Progenitor cell of endocrine pancreas (in vitro differentiated cells): ENCODE measurements at regions not wholly inside any gene's neighbourhood (a gene's known extent, or its start where the extent isn't known, plus 50 kb on each side); places are given as distances from the start of the nearest gene placed in this dataset.

Experiments
- DNase-seq: peaks from one replicate; pipeline ENCODE4 v3.0.0; 2021; ENCODE audit warnings: low spot score; ENCODE audit not compliant: unreplicated experiment
- H3K27ac Mint-ChIP-seq: 2 replicates; pipeline ENCODE4 v1.8.0; 2021; ENCODE audit warnings: mild to moderate bottlenecking, moderate library complexity, mixed read lengths
- H3K27me3 Mint-ChIP-seq: 2 replicates; pipeline ENCODE4 v1.8.0; 2021; ENCODE audit warnings: mixed read lengths
- H3K36me3 Mint-ChIP-seq: 2 replicates; pipeline ENCODE4 v1.8.0; 2022; ENCODE audit warnings: mixed read lengths; ENCODE audit not compliant: insufficient read depth
- H3K4me1 Mint-ChIP-seq: 2 replicates; pipeline ENCODE4 v1.8.0; 2021; ENCODE audit warnings: low read depth, mixed read lengths
- H3K4me3 Mint-ChIP-seq: 2 replicates; pipeline ENCODE4 v1.8.0; 2021; ENCODE audit warnings: low read depth, mild to moderate bottlenecking, moderate library complexity, mixed read lengths
- H3K9me3 Mint-ChIP-seq: 2 replicates; pipeline ENCODE4 v1.8.0; 2021; ENCODE audit warnings: low read depth, mixed read lengths
- TF ChIP-seq, protein P1 (sequence below): fragments of 200-600 bp; sonication (generic); IDR thresholded peaks from one replicate; pipeline ENCODE4 v1.5.0; 2021; ENCODE audit warnings: antibody characterized with exemption, mild to moderate bottlenecking; ENCODE audit not compliant: unreplicated experiment

GRCh38 chr11:71329786-71330185 lies 77.4 kb upstream of the SHANK2 start:
- TF ChIP-seq, protein P1, sequence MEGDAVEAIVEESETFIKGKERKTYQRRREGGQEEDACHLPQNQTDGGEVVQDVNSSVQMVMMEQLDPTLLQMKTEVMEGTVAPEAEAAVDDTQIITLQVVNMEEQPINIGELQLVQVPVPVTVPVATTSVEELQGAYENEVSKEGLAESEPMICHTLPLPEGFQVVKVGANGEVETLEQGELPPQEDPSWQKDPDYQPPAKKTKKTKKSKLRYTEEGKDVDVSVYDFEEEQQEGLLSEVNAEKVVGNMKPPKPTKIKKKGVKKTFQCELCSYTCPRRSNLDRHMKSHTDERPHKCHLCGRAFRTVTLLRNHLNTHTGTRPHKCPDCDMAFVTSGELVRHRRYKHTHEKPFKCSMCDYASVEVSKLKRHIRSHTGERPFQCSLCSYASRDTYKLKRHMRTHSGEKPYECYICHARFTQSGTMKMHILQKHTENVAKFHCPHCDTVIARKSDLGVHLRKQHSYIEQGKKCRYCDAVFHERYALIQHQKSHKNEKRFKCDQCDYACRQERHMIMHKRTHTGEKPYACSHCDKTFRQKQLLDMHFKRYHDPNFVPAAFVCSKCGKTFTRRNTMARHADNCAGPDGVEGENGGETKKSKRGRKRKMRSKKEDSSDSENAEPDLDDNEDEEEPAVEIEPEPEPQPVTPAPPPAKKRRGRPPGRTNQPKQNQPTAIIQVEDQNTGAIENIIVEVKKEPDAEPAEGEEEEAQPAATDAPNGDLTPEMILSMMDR, result no peak
- no peaks in the 10 kb centered on the region for H3K36me3 Mint-ChIP-seq
- H3K4me1 Mint-ChIP-seq, result no peaks in the 10 kb centered on the region
- H3K4me3 Mint-ChIP-seq, result no peak overlapping the region
- H3K27ac Mint-ChIP-seq, result no peak overlapping the region
- no peak for DNase-seq
- peaks cover 3% of the 10 kb centered on the region for H3K9me3 Mint-ChIP-seq
- H3K27me3 Mint-ChIP-seq, result peaks cover 7% of the 10 kb centered on the region

GRCh38 chr11:71329165-71329510 lies 76.8 kb upstream of the SHANK2 start:
- no peak overlapping the region for H3K4me3 Mint-ChIP-seq
- no peak overlapping the region for H3K27ac Mint-ChIP-seq
- H3K9me3 Mint-ChIP-seq, result peaks cover 3% of the 10 kb centered on the region

DNA sequence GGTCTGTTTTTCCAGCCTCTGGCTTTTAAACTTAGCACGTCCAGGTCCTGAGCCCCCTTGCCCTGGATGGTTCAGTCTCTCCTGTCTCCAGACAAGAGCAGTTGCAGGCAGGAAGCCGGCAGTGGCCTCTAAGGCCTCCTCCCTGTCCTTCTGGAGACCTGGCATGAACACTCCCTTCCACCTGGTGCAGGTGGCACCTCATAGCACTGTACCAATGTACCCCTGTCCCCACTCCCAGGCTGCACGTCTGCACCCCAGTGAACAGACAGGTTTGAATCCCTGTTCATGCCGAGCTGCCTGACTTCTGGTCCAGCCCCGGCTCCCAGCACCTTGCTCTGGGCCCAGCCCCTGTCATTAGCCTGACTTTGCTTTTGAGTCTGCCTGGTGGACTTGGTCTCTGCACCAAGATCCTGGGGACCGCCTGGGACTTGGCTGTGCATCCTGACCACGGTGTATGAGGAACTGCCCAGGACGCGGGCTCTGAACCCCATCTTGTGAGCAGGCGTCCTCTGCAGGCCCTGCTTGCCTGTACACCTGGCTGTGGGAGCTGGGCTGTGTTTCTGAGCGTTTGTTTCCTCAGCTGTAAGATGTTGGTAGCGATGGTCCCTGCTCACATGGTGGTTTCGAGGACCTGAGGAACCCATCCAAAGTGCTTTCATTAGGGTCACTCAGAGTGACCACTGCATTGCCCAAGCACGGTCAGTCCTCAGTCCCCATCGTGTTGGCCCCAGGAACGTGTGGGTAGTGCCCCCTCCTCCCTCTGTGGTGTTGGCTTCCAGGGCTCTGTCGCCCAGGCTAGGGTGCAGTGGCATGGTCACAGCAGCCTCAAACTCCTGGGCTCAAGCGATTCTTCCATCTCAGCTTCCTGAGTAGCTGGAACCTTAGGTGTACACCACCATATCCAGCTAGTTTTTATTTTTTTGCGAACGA lies 75.0 kb upstream of the SHANK2 start:
- TF ChIP-seq, protein P1, result no peak
- Mint-ChIP-seq H3K27me3 (peaks cover 10% of the 10 kb centered on the region), H3K27ac (no peak overlapping the region), H3K4me3 (no peak overlapping the region), H3K36me3 (no peaks in the 10 kb centered on the region), H3K9me3 (no peaks in the 10 kb centered on the region), H3K4me1 (no peaks in the 10 kb centered on the region)
- no peak for DNase-seq

More at GRCh38 chr11:71329165-71329510, 76.8 kb upstream of the SHANK2 start:
- Mint-ChIP-seq H3K36me3 (no peaks in the 10 kb centered on the region), H3K27me3 (peaks cover 7% of the 10 kb centered on the region), H3K4me1 (no peaks in the 10 kb centered on the region)
- no peak for DNase-seq
- TF ChIP-seq, protein P1, result no peak

GRCh38 chr11:71326328-71326940 lies 74.1 kb upstream of the SHANK2 start:
- Mint-ChIP-seq H3K36me3 (no peaks in the 10 kb centered on the region), H3K27ac (no peak overlapping the region), H3K27me3 (peaks cover 10% of the 10 kb centered on the region), H3K9me3 (no peaks in the 10 kb centered on the region), H3K4me1 (no peaks in the 10 kb centered on the region), H3K4me3 (no peak overlapping the region)
- TF ChIP-seq, protein P1, result no peak
- no peak for DNase-seq

GRCh38 chr11:71325418-71326327 lies 73.3 kb upstream of the SHANK2 start:
- DNase-seq, result no peak
- no peaks in the 10 kb centered on the region for H3K36me3 Mint-ChIP-seq
- H3K4me1 Mint-ChIP-seq, result no peaks in the 10 kb centered on the region
- TF ChIP-seq, protein P1, result no peak
- peaks cover 12% of the 10 kb centered on the region for H3K27me3 Mint-ChIP-seq
- H3K4me3 Mint-ChIP-seq, result no peak overlapping the region
- no peaks in the 10 kb centered on the region for H3K9me3 Mint-ChIP-seq
- H3K27ac Mint-ChIP-seq, result no peak overlapping the region
